GM23248 (cell line): ENCODE measurements at regions not wholly inside any gene's neighbourhood (a gene's known extent, or its start where the extent isn't known, plus 50 kb on each side); places are given as distances from the start of the nearest gene placed in this dataset.

ENCODE experiments used
- DNase-seq: peaks from one replicate; pipeline ENCODE4 v3.0.0-alpha.2; 2015
- H2AFZ ChIP-seq: fragments of 200-600 bp; sonication (generic); 2 replicates; pipeline ENCODE4 v1.6.1; 2016; ENCODE audit warnings: antibody characterized with exemption
- H3F3A ChIP-seq: fragments of 200-600 bp; sonication (generic); 2 replicates; pipeline ENCODE4 v1.6.1; 2016; ENCODE audit warnings: mild to moderate bottlenecking, antibody characterized with exemption, mixed run types; ENCODE audit not compliant: insufficient read depth
- H3K27ac ChIP-seq: fragments of 200-600 bp; sonication (generic); 2 replicates; pipeline ENCODE4 v1.5.1; 2016; ENCODE audit warnings: mild to moderate bottlenecking
- H3K27me3 ChIP-seq: fragments of 200-600 bp; sonication (generic); replicated peaks from 2 replicates; pipeline ENCODE4 v1.6.1; 2016; ENCODE audit warnings: mild to moderate bottlenecking; ENCODE audit not compliant: insufficient read depth
- H3K36me3 ChIP-seq: fragments of 200-600 bp; sonication (generic); 2 replicates; pipeline ENCODE4 v1.6.1; 2016; ENCODE audit warnings: low read depth, mild to moderate bottlenecking
- H3K4me1 ChIP-seq: fragments of 200-600 bp; sonication (generic); 2 replicates; pipeline ENCODE4 v1.6.1; 2016; ENCODE audit warnings: mild to moderate bottlenecking; ENCODE audit not compliant: insufficient read depth
- H3K4me2 ChIP-seq: fragments of 200-600 bp; sonication (generic); one replicate; pipeline ENCODE4 v1.6.1; 2016; ENCODE audit warnings: mild to moderate bottlenecking; ENCODE audit not compliant: unreplicated experiment
- H3K4me3 ChIP-seq: fragments of 200-600 bp; sonication (generic); 2 replicates; pipeline ENCODE4 v1.5.1; 2016; ENCODE audit warnings: mild to moderate bottlenecking
- H3K79me2 ChIP-seq: fragments of 200-600 bp; sonication (generic); 2 replicates; pipeline ENCODE4 v1.6.1; 2016; ENCODE audit warnings: mild to moderate bottlenecking; ENCODE audit not compliant: insufficient read depth
- H3K9ac ChIP-seq: fragments of 200-600 bp; sonication (generic); 2 replicates; pipeline ENCODE4 v1.6.1; 2016; ENCODE audit warnings: mild to moderate bottlenecking
- H3K9me2 ChIP-seq: fragments of 200-600 bp; sonication (generic); 2 replicates; pipeline ENCODE4 v1.6.1; 2016; ENCODE audit warnings: mixed run types, mild to moderate bottlenecking, moderate library complexity; ENCODE audit not compliant: insufficient read depth
- H3K9me3 ChIP-seq: fragments of 200-600 bp; sonication (generic); one replicate; pipeline ENCODE4 v1.6.1; 2017; ENCODE audit warnings: low read depth
- H4K20me1 ChIP-seq: fragments of 200-600 bp; sonication (generic); 2 replicates; pipeline ENCODE4 v1.6.0; 2016; ENCODE audit not compliant: insufficient read depth
- EZH2 ChIP-seq: fragments of 200-600 bp; sonication (generic); IDR thresholded peaks from 2 replicates; pipeline ENCODE4 v1.6.1; 2018; ENCODE audit warnings: antibody characterized with exemption, mild to moderate bottlenecking; ENCODE audit not compliant: insufficient read depth, poor library complexity, severe bottlenecking
- EZH2phosphoT487 ChIP-seq: fragments of 200-600 bp; sonication (generic); IDR thresholded peaks from 2 replicates; pipeline ENCODE4 v1.6.1; 2018; ENCODE audit warnings: antibody characterized with exemption, moderate library complexity, mild to moderate bottlenecking, low read depth; ENCODE audit not compliant: insufficient read depth
- WGBS, 2 experiments: methylation state at CpG; one replicate each; pipeline ENCODE4 v1.1.6; 2015 to 2017; ENCODE audit warnings: low lambda C conversion rate in 2 of 2, low coverage in 1 of 2; ENCODE audit errors: missing lambda C conversion rate in 2 of 2; 5-methylcytosine and 5-hydroxymethylcytosine counted together
- in situ Hi-C: fragments of 300-500 bp; cut with MboI; formaldehyde crosslinking; loops from 2 replicates; pipeline ENCODE4 v1.15.0; 2020

GRCh38 chr13:99658261-99658991 is 157.2 kb downstream of the TM9SF2 start:
- Histone ChIP-seq H3K27me3 (no peaks in the 10 kb centered on the region), H3K4me3 (peak overlapping the region; percentile 73), H3F3A (no peaks in the 10 kb centered on the region), H3K36me3 (no peaks in the 10 kb centered on the region), H3K79me2 (no peaks in the 10 kb centered on the region), H3K9me3 (no peaks in the 10 kb centered on the region), H3K4me2 (peak overlapping the region; percentile 83), H2AFZ (peak overlapping the region; percentile 97), H3K4me1 (peaks cover 7% of the 10 kb centered on the region), H3K9ac (peak overlapping the region; percentile 84), H3K27ac (peak overlapping the region; percentile 43), H4K20me1 (no peaks in the 10 kb centered on the region), H3K9me2 (no peaks in the 10 kb centered on the region)
- in situ Hi-C loops: loop anchor here (10.0 kb wide), 2 partner anchors 576 to 856 kb away; no protein-coding TSS in a partner anchor
- peak; percentile 79 for DNase-seq
- WGBS, 2 experiments: 2% methylated on average over 24 to 26 of the region's 26 CpGs
- no peak for TF ChIP-seq EZH2
- TF ChIP-seq EZH2phosphoT487: no peak

- H3K79me2 ChIP-seq: no peaks in the 10 kb centered on the region
- peak; percentile 67 for DNase-seq
- TF ChIP-seq EZH2: no peak
- no peak for TF ChIP-seq EZH2phosphoT487
- H3K9me2 ChIP-seq: no peaks in the 10 kb centered on the region
- H3K4me1 ChIP-seq: peaks cover 7% of the 10 kb centered on the region
- H3K4me3 ChIP-seq: peak overlapping the region; percentile 73
- no peaks in the 10 kb centered on the region for H3K9me3 ChIP-seq
- in situ Hi-C loops: loop anchor here (10.0 kb wide), 2 partner anchors 577 to 857 kb away; no protein-coding TSS in a partner anchor
- no peaks in the 10 kb centered on the region for H3F3A ChIP-seq
- H3K9ac ChIP-seq: peak overlapping the region; percentile 84
- 4 to 7% methylated on average over 29 of the region's 29 CpGs for WGBS, 2 experiments
- H3K27ac ChIP-seq: peak overlapping the region; percentile 43
- peak overlapping the region; percentile 97 for H2AFZ ChIP-seq
- H4K20me1 ChIP-seq: no peaks in the 10 kb centered on the region
- peak overlapping the region; percentile 83 for H3K4me2 ChIP-seq
- no peaks in the 10 kb centered on the region for H3K36me3 ChIP-seq
- H3K27me3 ChIP-seq: no peaks in the 10 kb centered on the region
These were observed 156.6 kb downstream of the TM9SF2 start for GRCh38 chr13:99657848-99658260.

- Histone ChIP-seq H3K4me3 (no peak overlapping the region), H3K27me3 (no peaks in the 10 kb centered on the region), H3K4me2 (no peak overlapping the region), H3K9ac (no peak overlapping the region), H3K9me2 (no peaks in the 10 kb centered on the region), H3K9me3 (no peaks in the 10 kb centered on the region), H4K20me1 (no peaks in the 10 kb centered on the region), H3K4me1 (peaks cover 7% of the 10 kb centered on the region), H3K27ac (no peak overlapping the region), H3K79me2 (no peaks in the 10 kb centered on the region), H3K36me3 (no peaks in the 10 kb centered on the region), H2AFZ (no peak overlapping the region), H3F3A (no peaks in the 10 kb centered on the region)
- TF ChIP-seq EZH2phosphoT487: no peak
- TF ChIP-seq EZH2: no peak
- in situ Hi-C loops: loop anchor here (10.0 kb wide), 2 partner anchors 578 to 858 kb away; no protein-coding TSS in a partner anchor
- no peak for DNase-seq
- WGBS, 2 experiments: 91% methylated on average over 6 of the region's 6 CpGs
These were observed 155.6 kb downstream of the TM9SF2 start for GRCh38 chr13:99656844-99657381.

- Histone ChIP-seq H3K4me3 (peak overlapping the region; percentile 55), H3K4me2 (peak overlapping the region; percentile 70), H3K36me3 (no peaks in the 10 kb centered on the region), H4K20me1 (no peaks in the 10 kb centered on the region), H2AFZ (peak overlapping the region; percentile 79), H3K27me3 (no peaks in the 10 kb centered on the region), H3K4me1 (peaks cover 7% of the 10 kb centered on the region), H3K27ac (peak overlapping the region; percentile 67), H3K9me3 (no peaks in the 10 kb centered on the region), H3F3A (no peaks in the 10 kb centered on the region), H3K9me2 (no peaks in the 10 kb centered on the region), H3K79me2 (no peaks in the 10 kb centered on the region), H3K9ac (peak overlapping the region; percentile 37; the same call in 1 of the 2 replicates)
- DNase-seq: peak; percentile 79
- no peak for TF ChIP-seq EZH2phosphoT487
- no peak for TF ChIP-seq EZH2
- in situ Hi-C loops: loop anchor here (10.0 kb wide), 2 partner anchors 579 to 859 kb away; no protein-coding TSS in a partner anchor
- 14 to 15% methylated on average over 8 of the region's 8 CpGs for WGBS, 2 experiments
These were observed 154.9 kb downstream of the TM9SF2 start for GRCh38 chr13:99656092-99656745.
